KMS-11 (cell line): ENCODE measurements at regions not wholly inside any gene's neighbourhood (a gene's known extent, or its start where the extent isn't known, plus 50 kb on each side); places are given as distances from the start of the nearest gene placed in this dataset.
"Not testable (repeated sequence)": the region's sequence is repeated elsewhere in the genome, so short reads cannot be mapped to it uniquely, and the experiment has no call there.

Experiments
- H2AFZ ChIP-seq: fragments of 200-600 bp; sonication (generic); 2 replicates; pipeline ENCODE4 v1.6.1; 2016; ENCODE audit warnings: antibody characterized with exemption, mixed run types, low read depth
- H3K27ac ChIP-seq: fragments of 200-600 bp; sonication (generic); 2 replicates; pipeline ENCODE4 v1.6.1; 2016; ENCODE audit warnings: mild to moderate bottlenecking, mixed run types
- H3K27me3 ChIP-seq: fragments of 200-600 bp; sonication (generic); 2 replicates; pipeline ENCODE4 v1.6.1; 2017; ENCODE audit warnings: mild to moderate bottlenecking, low read depth, mixed run types, moderate library complexity; ENCODE audit not compliant: insufficient read depth
- H3K36me3 ChIP-seq: fragments of 200-600 bp; sonication (generic); 2 replicates; pipeline ENCODE4 v1.6.1; 2017; ENCODE audit warnings: mild to moderate bottlenecking, mixed run types; ENCODE audit not compliant: insufficient read depth
- H3K4me1 ChIP-seq: fragments of 200-600 bp; sonication (generic); 2 replicates; pipeline ENCODE4 v1.6.1; 2016; ENCODE audit warnings: mild to moderate bottlenecking, low read depth, mixed run types; ENCODE audit not compliant: poor library complexity, severe bottlenecking
- H3K4me2 ChIP-seq: fragments of 200-600 bp; sonication (generic); 2 replicates; pipeline ENCODE4 v1.7.0; 2016; ENCODE audit warnings: mild to moderate bottlenecking, mixed run types
- H3K4me3 ChIP-seq: fragments of 200-600 bp; sonication (generic); IDR thresholded peaks from 2 replicates; pipeline ENCODE4 v1.6.1; 2017; ENCODE audit warnings: low read depth, low read length, mixed read lengths; ENCODE audit not compliant: insufficient read depth
- H3K79me2 ChIP-seq: fragments of 200-600 bp; sonication (generic); 2 replicates; pipeline ENCODE4 v1.6.1; 2016; ENCODE audit warnings: low read depth, mixed run types; ENCODE audit not compliant: insufficient read depth
- H3K9ac ChIP-seq: fragments of 200-600 bp; sonication (generic); 2 replicates; pipeline ENCODE4 v1.6.1; 2016; ENCODE audit warnings: mild to moderate bottlenecking, mixed run types
- H4K20me1 ChIP-seq: fragments of 200-600 bp; sonication (generic); 2 replicates; pipeline ENCODE4 v1.6.1; 2016; ENCODE audit warnings: mild to moderate bottlenecking, mixed run types; ENCODE audit not compliant: insufficient read depth
- TF ChIP-seq, protein P1 (sequence below): fragments of 200-600 bp; sonication (generic); conservative IDR thresholded peaks from 2 replicates; pipeline ENCODE4 v1.6.1; 2017; ENCODE audit warnings: low read depth, mild to moderate bottlenecking, antibody characterized with exemption, low read length, moderate library complexity, mixed read lengths

DNA sequence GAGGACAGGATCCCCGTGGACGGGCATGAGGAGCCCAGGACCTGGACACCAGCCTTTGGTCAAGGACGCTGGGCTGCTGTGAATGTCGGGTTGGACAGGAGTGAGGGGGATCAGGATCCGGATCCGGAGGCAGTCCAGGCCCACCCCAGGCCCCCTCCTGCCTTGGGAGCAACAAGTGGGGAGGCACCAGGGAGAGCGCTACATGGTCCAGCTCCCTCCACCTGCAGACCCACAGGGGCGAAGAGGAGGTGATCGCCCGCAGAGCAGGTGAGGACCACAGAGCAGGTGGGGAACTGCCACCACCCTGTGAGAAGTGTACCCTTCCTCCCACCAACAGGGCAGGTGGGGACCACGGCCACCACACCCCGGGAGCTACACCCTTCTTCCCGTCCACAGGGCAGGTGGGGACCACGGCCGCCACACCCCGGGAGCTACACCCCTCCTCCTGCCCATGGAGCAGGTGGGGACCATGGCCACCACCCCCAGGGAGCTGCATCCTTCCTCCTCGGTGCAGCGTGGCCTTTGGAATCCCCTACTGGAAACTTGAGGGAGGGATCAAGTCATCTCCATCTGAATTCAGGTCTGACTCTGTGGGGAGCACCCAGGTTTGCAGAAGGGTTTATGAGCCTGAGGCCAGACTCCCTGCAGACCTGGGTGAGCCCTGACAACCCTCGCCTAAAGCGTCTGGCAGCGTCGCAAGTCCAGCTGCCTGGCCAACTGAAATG, 141.0 kb downstream of the BRD1 start:
- H3K79me2 ChIP-seq: no peaks in the 10 kb centered on the region
- no peaks in the 10 kb centered on the region for H3K36me3 ChIP-seq
- no peaks in the 10 kb centered on the region for H3K4me1 ChIP-seq
- H3K4me2 ChIP-seq: no peak overlapping the region
- no peak overlapping the region for H3K4me3 ChIP-seq
- H2AFZ ChIP-seq: no peak overlapping the region
- no peaks in the 10 kb centered on the region for H4K20me1 ChIP-seq
- H3K9ac ChIP-seq: no peak overlapping the region
- no peak overlapping the region for H3K27ac ChIP-seq
- no peaks in the 10 kb centered on the region; the same call in 1 of the 2 replicates for H3K27me3 ChIP-seq
- TF ChIP-seq, protein P1, sequence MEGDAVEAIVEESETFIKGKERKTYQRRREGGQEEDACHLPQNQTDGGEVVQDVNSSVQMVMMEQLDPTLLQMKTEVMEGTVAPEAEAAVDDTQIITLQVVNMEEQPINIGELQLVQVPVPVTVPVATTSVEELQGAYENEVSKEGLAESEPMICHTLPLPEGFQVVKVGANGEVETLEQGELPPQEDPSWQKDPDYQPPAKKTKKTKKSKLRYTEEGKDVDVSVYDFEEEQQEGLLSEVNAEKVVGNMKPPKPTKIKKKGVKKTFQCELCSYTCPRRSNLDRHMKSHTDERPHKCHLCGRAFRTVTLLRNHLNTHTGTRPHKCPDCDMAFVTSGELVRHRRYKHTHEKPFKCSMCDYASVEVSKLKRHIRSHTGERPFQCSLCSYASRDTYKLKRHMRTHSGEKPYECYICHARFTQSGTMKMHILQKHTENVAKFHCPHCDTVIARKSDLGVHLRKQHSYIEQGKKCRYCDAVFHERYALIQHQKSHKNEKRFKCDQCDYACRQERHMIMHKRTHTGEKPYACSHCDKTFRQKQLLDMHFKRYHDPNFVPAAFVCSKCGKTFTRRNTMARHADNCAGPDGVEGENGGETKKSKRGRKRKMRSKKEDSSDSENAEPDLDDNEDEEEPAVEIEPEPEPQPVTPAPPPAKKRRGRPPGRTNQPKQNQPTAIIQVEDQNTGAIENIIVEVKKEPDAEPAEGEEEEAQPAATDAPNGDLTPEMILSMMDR: no peak

DNA sequence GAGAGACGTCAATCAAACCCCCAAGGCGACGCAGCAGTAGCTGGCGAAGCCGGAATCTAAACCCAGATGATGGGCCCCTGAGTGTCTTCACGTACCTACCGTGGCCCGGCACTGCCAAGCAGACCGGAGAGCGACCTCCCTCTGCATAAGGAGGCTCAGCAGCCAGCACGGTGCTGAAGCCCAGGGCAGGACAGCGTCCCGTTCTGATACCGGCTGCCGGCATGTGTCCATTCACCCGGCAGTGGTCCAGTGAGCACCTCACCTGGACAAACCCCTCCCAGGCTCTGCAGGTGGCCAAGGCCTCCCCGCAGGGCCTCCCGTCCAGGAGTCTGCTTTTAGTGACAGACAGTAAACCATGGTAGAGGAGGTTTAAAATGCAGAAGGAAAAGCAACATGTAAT, 142.0 kb downstream of the BRD1 start:
- no peak overlapping the region for H3K9ac ChIP-seq
- H3K27ac ChIP-seq: no peak overlapping the region
- no peaks in the 10 kb centered on the region for H4K20me1 ChIP-seq
- H3K4me2 ChIP-seq: no peak overlapping the region
- TF ChIP-seq, protein P1: no peak
- H3K4me3 ChIP-seq: no peak overlapping the region
- H2AFZ ChIP-seq: no peak overlapping the region
- no peaks in the 10 kb centered on the region; the same call in 1 of the 2 replicates for H3K27me3 ChIP-seq
- H3K79me2 ChIP-seq: no peaks in the 10 kb centered on the region
- no peaks in the 10 kb centered on the region for H3K36me3 ChIP-seq
- no peaks in the 10 kb centered on the region for H3K4me1 ChIP-seq

DNA sequence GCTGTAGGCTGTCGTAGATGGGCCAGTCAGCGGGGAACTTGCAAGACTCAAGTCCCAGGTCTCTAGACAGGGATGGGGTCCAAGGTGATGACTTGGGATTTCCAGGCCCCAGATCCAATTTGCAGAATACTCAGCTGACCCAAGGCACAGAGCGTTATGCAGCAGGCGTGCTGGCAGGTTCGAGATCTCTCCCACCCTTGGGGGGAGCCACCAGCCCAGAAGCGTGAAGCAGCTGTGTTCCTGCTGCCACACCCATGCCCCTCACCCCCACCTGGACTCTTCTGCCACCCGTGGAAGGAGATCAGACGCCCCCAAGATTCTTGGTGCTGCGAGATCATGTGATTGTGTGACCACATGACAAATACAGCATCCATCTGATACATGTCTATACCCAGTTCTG, 142.6 kb downstream of the BRD1 start:
- Histone ChIP-seq H3K4me1 (no peaks in the 10 kb centered on the region), H3K79me2 (no peaks in the 10 kb centered on the region), H3K9ac (no peak overlapping the region), H3K4me3 (no peak overlapping the region), H3K27ac (no peak overlapping the region), H3K36me3 (no peaks in the 10 kb centered on the region), H2AFZ (no peak overlapping the region), H4K20me1 (no peaks in the 10 kb centered on the region), H3K4me2 (no peak overlapping the region), H3K27me3 (no peaks in the 10 kb centered on the region; the same call in 1 of the 2 replicates)
- TF ChIP-seq, protein P1: no peak

DNA sequence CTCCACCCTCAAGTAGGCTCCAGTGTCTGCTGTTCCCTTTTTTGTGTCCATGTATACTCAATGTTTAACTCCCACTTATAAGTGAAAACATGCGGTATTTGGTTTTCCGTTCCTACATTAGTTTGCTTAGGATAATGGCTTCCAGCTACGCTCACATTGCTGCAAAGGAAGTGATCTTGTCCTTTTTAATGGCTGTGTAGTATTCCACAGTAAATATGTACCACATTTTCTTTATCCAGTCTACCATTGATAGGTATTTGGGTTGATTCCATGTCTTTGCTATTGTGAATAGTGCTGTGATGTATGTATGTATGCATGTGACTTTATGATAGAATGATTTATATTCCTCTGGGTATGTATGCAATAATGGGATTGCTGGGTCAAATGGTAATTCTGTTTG, 144.6 kb downstream of the BRD1 start:
- Histone ChIP-seq H3K36me3 (no peaks in the 10 kb centered on the region), H3K27me3 (peaks cover 4% of the 10 kb centered on the region; the same call in 1 of the 2 replicates), H3K4me3 (no peak overlapping the region), H2AFZ (no peak overlapping the region), H3K27ac (no peak overlapping the region), H3K9ac (no peak overlapping the region), H3K79me2 (no peaks in the 10 kb centered on the region), H3K4me2 (no peak overlapping the region), H3K4me1 (no peaks in the 10 kb centered on the region), H4K20me1 (no peaks in the 10 kb centered on the region)
- TF ChIP-seq, protein P1: no peak

- H3K27me3 ChIP-seq, H2AFZ ChIP-seq, H3K36me3 ChIP-seq, H3K4me1 ChIP-seq, H4K20me1 ChIP-seq, H3K9ac ChIP-seq, H3K27ac ChIP-seq, H3K79me2 ChIP-seq, H3K4me2 ChIP-seq, H3K4me3 ChIP-seq: not testable (repeated sequence)
Observed at GRCh38 chr22:49680819-49681218, 146.9 kb downstream of the BRD1 start.
